HEK293 (cell line): ENCODE measurements at regions not wholly inside any gene's neighbourhood (a gene's known extent, or its start where the extent isn't known, plus 50 kb on each side); places are given as distances from the start of the nearest gene placed in this dataset.
A peak's percentile ranks its signal among the peaks of the same experiment; 100 is the strongest.

ENCODE experiments used
- CTCF ChIA-PET: fragments of 350-600 bp; formaldehyde crosslinking; extraction: SDS; loops from one replicate; lab custom pipeline; 2021; ENCODE audit warnings: antibody characterized with exemption; lab: Yijun Ruan, JAX
- POLR2A ChIA-PET: fragments of 300-600 bp; formaldehyde crosslinking; extraction: SDS; loops from one replicate; lab custom pipeline; 2020; ENCODE audit warnings: antibody characterized with exemption, inconsistent platforms; lab: Yijun Ruan, JAX
- H3K27ac ChIP-seq: fragments of 200-500 bp; sonication (Bioruptor generic); 2 replicates; pipeline ENCODE4 v1.5.1; 2014; ENCODE audit warnings: low read depth, low read length, control low read depth, inconsistent platforms; ENCODE audit errors: extremely low read depth
- H3K36me3 ChIP-seq, 2 experiments: fragments of 200-500 bp in 1 of 2; sonication (Bioruptor generic) in 1 of 2; 1 replicate in 1 of 2; 2 replicates in 1 of 2; pipeline ENCODE4 v1.5.1; 2014 to 2017; ENCODE audit warnings: inconsistent platforms in 2 of 2, low read length in 2 of 2; ENCODE audit not compliant: control insufficient read depth in 2 of 2, insufficient read depth in 1 of 2
- H3K4me1 ChIP-seq: fragments of 200-500 bp; sonication (Bioruptor generic); 2 replicates; pipeline ENCODE4 v1.5.1; 2014; ENCODE audit warnings: mild to moderate bottlenecking, low read length, inconsistent platforms; ENCODE audit not compliant: control insufficient read depth, insufficient read depth
- H3K4me3 ChIP-seq: 2 replicates; pipeline ENCODE4 v1.5.1; 2011; ENCODE audit warnings: low read depth, mild to moderate bottlenecking, control low read depth, low read length, moderate library complexity
- H3K9me3 ChIP-seq: fragments of 200-500 bp; sonication (Bioruptor generic); 2 replicates; pipeline ENCODE4 v1.5.1; 2014; ENCODE audit warnings: low read depth, low read length, inconsistent platforms; ENCODE audit not compliant: control insufficient read depth, insufficient read depth
- BCL11A ChIP-seq: fragments of 450-650 bp; formaldehyde crosslinking; IDR thresholded peaks from 2 replicates; pipeline ENCODE4 v1.5.1; 2016; ENCODE audit warnings: low read depth, missing biosample characterization, missing genetic modification characterization
- CTCF ChIP-seq: fragments of 450-650 bp; formaldehyde crosslinking; IDR thresholded peaks from 2 replicates; pipeline ENCODE4 v1.5.1; 2016; ENCODE audit warnings: missing biosample characterization, missing genetic modification characterization
- FEZF1 ChIP-seq: fragments of 450-650 bp; formaldehyde crosslinking; IDR thresholded peaks from 2 replicates; pipeline ENCODE4 v1.5.1; 2016; ENCODE audit warnings: missing biosample characterization, missing genetic modification characterization
- GLI2 ChIP-seq: fragments of 450-650 bp; formaldehyde crosslinking; IDR thresholded peaks from 2 replicates; pipeline ENCODE4; 2017; ENCODE audit warnings: missing biosample characterization, missing genetic modification characterization, low read depth, borderline replicate concordance
- GLIS2 ChIP-seq: fragments of 450-650 bp; formaldehyde crosslinking; IDR thresholded peaks from 2 replicates; pipeline ENCODE4 v1.5.1; 2016; ENCODE audit warnings: missing biosample characterization, missing genetic modification characterization
- KLF16 ChIP-seq: fragments of 450-650 bp; formaldehyde crosslinking; IDR thresholded peaks from 2 replicates; pipeline ENCODE4 v1.5.1; 2017; ENCODE audit warnings: missing biosample characterization, missing genetic modification characterization
- KLF7 ChIP-seq: fragments of 450-650 bp; formaldehyde crosslinking; IDR thresholded peaks from 2 replicates; pipeline ENCODE4 v1.5.1; 2016; ENCODE audit warnings: missing biosample characterization, missing genetic modification characterization, borderline replicate concordance
- MEIS1 ChIP-seq: sonication (generic); formaldehyde crosslinking; IDR thresholded peaks from 2 replicates; pipeline ENCODE4 v1.8.1; 2022; ENCODE audit warnings: missing genetic modification reagents, mild to moderate bottlenecking, borderline replicate concordance
- SP2 ChIP-seq: fragments of 450-650 bp; formaldehyde crosslinking; IDR thresholded peaks from 2 replicates; pipeline ENCODE4 v1.5.1; 2016; ENCODE audit warnings: missing biosample characterization, missing genetic modification characterization
- TSHZ1 ChIP-seq: fragments of 450-650 bp; formaldehyde crosslinking; IDR thresholded peaks from 2 replicates; pipeline ENCODE4 v1.5.1; 2016; ENCODE audit warnings: missing biosample characterization, missing genetic modification characterization, borderline replicate concordance
- ZNF138 ChIP-seq: fragments of 450-650 bp; formaldehyde crosslinking; IDR thresholded peaks from 2 replicates; pipeline ENCODE4 v1.5.1; 2016; ENCODE audit warnings: missing biosample characterization, missing genetic modification characterization, borderline replicate concordance
- ZNF146 ChIP-seq: fragments of 450-650 bp; formaldehyde crosslinking; IDR thresholded peaks from 2 replicates; pipeline ENCODE4 v1.5.1; 2016; ENCODE audit warnings: missing biosample characterization, missing genetic modification characterization
- ZNF239 ChIP-seq: fragments of 450-650 bp; formaldehyde crosslinking; IDR thresholded peaks from 2 replicates; pipeline ENCODE4 v1.5.1; 2016; ENCODE audit warnings: missing biosample characterization, missing genetic modification characterization
- ZNF248 ChIP-seq: fragments of 450-650 bp; formaldehyde crosslinking; IDR thresholded peaks from 2 replicates; pipeline ENCODE4 v1.5.1; 2017; ENCODE audit warnings: missing biosample characterization, missing genetic modification characterization
- ZNF302 ChIP-seq: fragments of 450-650 bp; formaldehyde crosslinking; IDR thresholded peaks from 2 replicates; pipeline ENCODE4 v1.5.1; 2016; ENCODE audit warnings: missing biosample characterization, missing genetic modification characterization, low read depth
- ZNF391 ChIP-seq: fragments of 450-650 bp; formaldehyde crosslinking; IDR thresholded peaks from 2 replicates; pipeline ENCODE4 v1.5.1; 2016; ENCODE audit warnings: low read depth, missing biosample characterization, missing genetic modification characterization, borderline replicate concordance
- ZNF501 ChIP-seq: fragments of 450-650 bp; formaldehyde crosslinking; IDR thresholded peaks from 2 replicates; pipeline ENCODE4 v1.5.1; 2016; ENCODE audit warnings: missing biosample characterization, missing genetic modification characterization
- ZNF571 ChIP-seq: fragments of 450-650 bp; formaldehyde crosslinking; IDR thresholded peaks from 2 replicates; pipeline ENCODE4 v1.5.0; 2017; ENCODE audit warnings: missing biosample characterization, missing genetic modification characterization
- ZNF580 ChIP-seq: fragments of 450-650 bp; formaldehyde crosslinking; IDR thresholded peaks from 2 replicates; pipeline ENCODE4 v1.5.1; 2016; ENCODE audit warnings: missing biosample characterization, missing genetic modification characterization
- ZNF610 ChIP-seq: fragments of 450-650 bp; formaldehyde crosslinking; IDR thresholded peaks from 2 replicates; pipeline ENCODE4 v1.5.1; 2016; ENCODE audit warnings: missing biosample characterization, missing genetic modification characterization, borderline replicate concordance
- ZNF843 ChIP-seq: fragments of 450-650 bp; formaldehyde crosslinking; IDR thresholded peaks from 2 replicates; pipeline ENCODE4 v1.5.1; 2016; ENCODE audit warnings: missing biosample characterization, missing genetic modification characterization
- ZXDB ChIP-seq: fragments of 450-650 bp; formaldehyde crosslinking; IDR thresholded peaks from 2 replicates; pipeline ENCODE4 v1.5.1; 2016; ENCODE audit warnings: missing biosample characterization, missing genetic modification characterization
- TF ChIP-seq, protein P1 (sequence below): fragments of 450-650 bp; formaldehyde crosslinking; IDR thresholded peaks from 2 replicates; pipeline ENCODE4 v1.5.1; 2016; ENCODE audit warnings: missing biosample characterization, missing genetic modification characterization, low read depth
- TF ChIP-seq, protein P2 (sequence below): fragments of 450-650 bp; IDR thresholded peaks from 2 replicates; pipeline ENCODE4 v1.5.1; 2018; ENCODE audit warnings: missing biosample characterization, mild to moderate bottlenecking, missing genetic modification characterization
- TF ChIP-seq, protein P3 (sequence below): fragments of 450-650 bp; formaldehyde crosslinking; IDR thresholded peaks from 2 replicates; pipeline ENCODE4 v1.5.1; 2017; ENCODE audit warnings: missing biosample characterization, missing genetic modification characterization

GRCh38 chr2:156781677-156782076 is 345.5 kb downstream of the GPD2 start (continued):
- TF ChIP-seq, protein P1, sequence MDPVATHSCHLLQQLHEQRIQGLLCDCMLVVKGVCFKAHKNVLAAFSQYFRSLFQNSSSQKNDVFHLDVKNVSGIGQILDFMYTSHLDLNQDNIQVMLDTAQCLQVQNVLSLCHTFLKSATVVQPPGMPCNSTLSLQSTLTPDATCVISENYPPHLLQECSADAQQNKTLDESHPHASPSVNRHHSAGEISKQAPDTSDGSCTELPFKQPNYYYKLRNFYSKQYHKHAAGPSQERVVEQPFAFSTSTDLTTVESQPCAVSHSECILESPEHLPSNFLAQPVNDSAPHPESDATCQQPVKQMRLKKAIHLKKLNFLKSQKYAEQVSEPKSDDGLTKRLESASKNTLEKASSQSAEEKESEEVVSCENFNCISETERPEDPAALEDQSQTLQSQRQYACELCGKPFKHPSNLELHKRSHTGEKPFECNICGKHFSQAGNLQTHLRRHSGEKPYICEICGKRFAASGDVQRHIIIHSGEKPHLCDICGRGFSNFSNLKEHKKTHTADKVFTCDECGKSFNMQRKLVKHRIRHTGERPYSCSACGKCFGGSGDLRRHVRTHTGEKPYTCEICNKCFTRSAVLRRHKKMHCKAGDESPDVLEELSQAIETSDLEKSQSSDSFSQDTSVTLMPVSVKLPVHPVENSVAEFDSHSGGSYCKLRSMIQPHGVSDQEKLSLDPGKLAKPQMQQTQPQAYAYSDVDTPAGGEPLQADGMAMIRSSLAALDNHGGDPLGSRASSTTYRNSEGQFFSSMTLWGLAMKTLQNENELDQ = peak; percentile 72; the same call in 1 of the 2 replicates
- TF ChIP-seq GLI2 (peak; percentile 94), KLF16 (tag by site-specific recombination) (peak; percentile 30; the same call in 1 of the 2 replicates), ZNF610 (tag by site-specific recombination) (peak; percentile 80), ZNF239 (peak; percentile 57; the same call in 1 of the 2 replicates), KLF7 (tag by site-specific recombination) (peak; percentile 64; the same call in 1 of the 2 replicates), ZXDB (tag by site-specific recombination) (peak; percentile 96), BCL11A (tag by site-specific recombination) (peak; percentile 73; the same call in 1 of the 2 replicates), ZNF146 (tag by site-specific recombination) (0 out of 2 replicates have a peak, but pooled peaks have one; percentile 36), ZNF501 (tag by site-specific recombination) (peak; percentile 56; the same call in 1 of the 2 replicates), FEZF1 (tag by site-specific recombination) (peak; percentile 98), ZNF391 (tag by site-specific recombination) (peak; percentile 46; the same call in 1 of the 2 replicates), TSHZ1 (tag by site-specific recombination) (peak; percentile 97), ZNF580 (tag by site-specific recombination) (peak; percentile 92)

GRCh38 chr2:156784020-156784701 is 348.0 kb downstream of the GPD2 start:
- Histone ChIP-seq H3K36me3 (no peaks in the 10 kb centered on the region), H3K27ac (peak overlapping the region; percentile 70), H3K4me3 (no peak overlapping the region), H3K9me3 (no peaks in the 10 kb centered on the region), H3K4me1 (peaks cover 9% of the 10 kb centered on the region)
- ChIA-PET POLR2A (no interaction called here), CTCF (interaction anchor here (0.6 to 0.7 kb wide), 3 partner anchors 21 to 249 kb away, joined by 3 read pairs; no protein-coding TSS in a partner anchor)
- TF ChIP-seq CTCF (tag by site-specific recombination) (peak; percentile 44; the same call in 1 of the 2 replicates), ZNF302 (tag by site-specific recombination) (no peak), MEIS1 (CRISPR knock-in tag) (no peak), ZNF843 (peak; percentile 62), ZNF248 (tag by site-specific recombination) (no peak), ZNF571 (tag by site-specific recombination) (no peak), ZNF138 (no peak), GLIS2 (tag by site-specific recombination) (no peak), SP2 (tag by site-specific recombination) (no peak)
- TF ChIP-seq, protein P2, sequence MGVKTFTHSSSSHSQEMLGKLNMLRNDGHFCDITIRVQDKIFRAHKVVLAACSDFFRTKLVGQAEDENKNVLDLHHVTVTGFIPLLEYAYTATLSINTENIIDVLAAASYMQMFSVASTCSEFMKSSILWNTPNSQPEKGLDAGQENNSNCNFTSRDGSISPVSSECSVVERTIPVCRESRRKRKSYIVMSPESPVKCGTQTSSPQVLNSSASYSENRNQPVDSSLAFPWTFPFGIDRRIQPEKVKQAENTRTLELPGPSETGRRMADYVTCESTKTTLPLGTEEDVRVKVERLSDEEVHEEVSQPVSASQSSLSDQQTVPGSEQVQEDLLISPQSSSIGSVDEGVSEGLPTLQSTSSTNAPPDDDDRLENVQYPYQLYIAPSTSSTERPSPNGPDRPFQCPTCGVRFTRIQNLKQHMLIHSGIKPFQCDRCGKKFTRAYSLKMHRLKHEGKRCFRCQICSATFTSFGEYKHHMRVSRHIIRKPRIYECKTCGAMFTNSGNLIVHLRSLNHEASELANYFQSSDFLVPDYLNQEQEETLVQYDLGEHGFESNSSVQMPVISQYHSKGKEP (tag by site-specific recombination) = peak; percentile 49; the same call in 1 of the 2 replicates
- TF ChIP-seq, protein P3, sequence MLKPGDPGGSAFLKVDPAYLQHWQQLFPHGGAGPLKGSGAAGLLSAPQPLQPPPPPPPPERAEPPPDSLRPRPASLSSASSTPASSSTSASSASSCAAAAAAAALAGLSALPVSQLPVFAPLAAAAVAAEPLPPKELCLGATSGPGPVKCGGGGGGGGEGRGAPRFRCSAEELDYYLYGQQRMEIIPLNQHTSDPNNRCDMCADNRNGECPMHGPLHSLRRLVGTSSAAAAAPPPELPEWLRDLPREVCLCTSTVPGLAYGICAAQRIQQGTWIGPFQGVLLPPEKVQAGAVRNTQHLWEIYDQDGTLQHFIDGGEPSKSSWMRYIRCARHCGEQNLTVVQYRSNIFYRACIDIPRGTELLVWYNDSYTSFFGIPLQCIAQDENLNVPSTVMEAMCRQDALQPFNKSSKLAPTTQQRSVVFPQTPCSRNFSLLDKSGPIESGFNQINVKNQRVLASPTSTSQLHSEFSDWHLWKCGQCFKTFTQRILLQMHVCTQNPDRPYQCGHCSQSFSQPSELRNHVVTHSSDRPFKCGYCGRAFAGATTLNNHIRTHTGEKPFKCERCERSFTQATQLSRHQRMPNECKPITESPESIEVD = peak; percentile 47; the same call in 1 of the 2 replicates
